K562 (cell line): ENCODE measurements at regions not wholly inside any gene's neighbourhood (a gene's known extent, or its start where the extent isn't known, plus 50 kb on each side); places are given as distances from the start of the nearest gene placed in this dataset.

Experiments
- ATF7 ChIP-seq: fragments of 450-650 bp; IDR thresholded peaks from 2 replicates; pipeline ENCODE4 v1.7.1; 2014; ENCODE audit warnings: mild to moderate bottlenecking, moderate library complexity
- CBX5 ChIP-seq: IDR thresholded peaks from 2 replicates; pipeline ENCODE4 v1.6.1; 2014; ENCODE audit warnings: low read depth, borderline replicate concordance
- CHAMP1 ChIP-seq: fragments of 450-650 bp; IDR thresholded peaks from 2 replicates; pipeline ENCODE4 v1.6.1; 2016; ENCODE audit warnings: mild to moderate bottlenecking
- CHD1 ChIP-seq: fragments of 200-600 bp; sonication (generic); IDR thresholded peaks from one replicate; pipeline ENCODE4 v1.6.1; 2012; ENCODE audit warnings: mild to moderate bottlenecking, moderate library complexity, low read length, inconsistent platforms
- DACH1 ChIP-seq: fragments of 450-650 bp; IDR thresholded peaks from 2 replicates; pipeline ENCODE4 v1.6.1; 2018; ENCODE audit not compliant: partially characterized antibody
- EP300 ChIP-seq: IDR thresholded peaks from 2 replicates; pipeline ENCODE4 v1.6.1; 2012; ENCODE audit warnings: low read length, improper control_type of control experiment
- ETV6 ChIP-seq, 3 experiments: fragments of 150-350 bp in 1 of 3; sonication (generic) in 1 of 3; formaldehyde crosslinking in 1 of 3; IDR thresholded peaks; 2 replicates each; pipeline versions ENCODE4 v1.6.1 to v1.8.0; 2014 to 2022; ENCODE audit warnings: borderline replicate concordance in 2 of 3, low read depth in 2 of 3, antibody characterized with exemption in 1 of 3, low read length in 1 of 3, mild to moderate bottlenecking in 1 of 3, missing genetic modification reagents in 1 of 3
- FOXJ3 ChIP-seq: sonication (generic); formaldehyde crosslinking; IDR thresholded peaks from 2 replicates; pipeline ENCODE4 v1.4.0; 2020; ENCODE audit warnings: mild to moderate bottlenecking, missing genetic modification reagents
- FOXM1 ChIP-seq, 2 experiments: fragments of 450-650 bp in 1 of 2; sonication (generic) in 1 of 2; formaldehyde crosslinking in 1 of 2; IDR thresholded peaks; 2 replicates each; pipeline versions ENCODE4 v1.6.1 to v1.9.0; 2017 to 2022; ENCODE audit warnings: low read depth in 2 of 2, mild to moderate bottlenecking in 2 of 2, missing genetic modification reagents in 1 of 2, moderate library complexity in 1 of 2
- GABPB1 ChIP-seq: sonication (generic); formaldehyde crosslinking; IDR thresholded peaks from 2 replicates; pipeline ENCODE4 v1.8.0; 2022; ENCODE audit warnings: mild to moderate bottlenecking, missing genetic modification reagents
- GATA2 ChIP-seq: sonication (generic); formaldehyde crosslinking; IDR thresholded peaks from 2 replicates; pipeline ENCODE4 v1.4.0; 2020; ENCODE audit warnings: mild to moderate bottlenecking, missing genetic modification reagents
- MAZ ChIP-seq, 2 experiments: fragments of 450-650 bp in 1 of 2; sonication (generic) in 1 of 2; formaldehyde crosslinking; IDR thresholded peaks in 1 of 2; conservative IDR thresholded peaks in 1 of 2; 2 replicates each; pipeline versions ENCODE4 v1.4.0 to v1.5.0; 2020; ENCODE audit warnings: mild to moderate bottlenecking in 1 of 2, missing genetic modification reagents in 1 of 2
- SETDB1 ChIP-seq: IDR thresholded peaks from one replicate; pipeline ENCODE4 v1.6.1; 2012; ENCODE audit warnings: low read length, control low read depth, inconsistent platforms
- TCF7L2 ChIP-seq: fragments of 150-350 bp; IDR thresholded peaks from 2 replicates; pipeline ENCODE4 v1.6.1; 2016; ENCODE audit warnings: low read depth, mild to moderate bottlenecking, low read length, moderate library complexity
- THAP12 ChIP-seq: fragments of 250-450 bp; sonication (Bioruptor Pico); IDR thresholded peaks from 2 replicates; pipeline ENCODE4 v1.9.0; 2021; ENCODE audit warnings: mild to moderate bottlenecking, inconsistent platforms
- ZBTB26 ChIP-seq: fragments of 450-650 bp; formaldehyde crosslinking; IDR thresholded peaks from 2 replicates; pipeline ENCODE4 v1.4.0; 2022; ENCODE audit warnings: missing genetic modification characterization
- ZNF253 ChIP-seq: fragments of 250-450 bp; sonication (Bioruptor Pico); conservative IDR thresholded peaks from 2 replicates; pipeline ENCODE4 v1.6.1; 2021; ENCODE audit warnings: mild to moderate bottlenecking
- ZNF280A ChIP-seq: fragments of 450-650 bp; IDR thresholded peaks from 2 replicates; pipeline ENCODE4 v1.6.1; 2018; ENCODE audit warnings: mild to moderate bottlenecking, low read depth; ENCODE audit not compliant: partially characterized antibody
- ZSCAN32 ChIP-seq: fragments of 450-650 bp; formaldehyde crosslinking; IDR thresholded peaks from 2 replicates; pipeline ENCODE4 v1.4.0; 2020; ENCODE audit warnings: mild to moderate bottlenecking, moderate library complexity

GRCh38 chr3:182364723-182365650 is 428.3 kb upstream of the ATP11B start (continued):
- TF ChIP-seq SETDB1, result no peak
- no peak for TF ChIP-seq CHD1
- peak; percentile 97 for TF ChIP-seq EP300
- no peak for TF ChIP-seq MAZ (CRISPR knock-in tag; conservative IDR thresholded peaks at IDR 0.05 in 1 of 2, IDR thresholded peaks at IDR 0.05 in 1 of 2)
- no peak for TF ChIP-seq ZNF253
- peak; percentile 90 for TF ChIP-seq GATA2 (CRISPR knock-in tag)
- peak; percentile 33 for TF ChIP-seq DACH1
- TF ChIP-seq CHAMP1, result peak; percentile 90
- no peak for TF ChIP-seq ETV6 (IDR thresholded peaks at IDR 0.05; ENCODE audit: borderline replicate concordance in 1 of 2, low read depth in 2 of 2, low read length in 1 of 2)
- TF ChIP-seq ETV6 (CRISPR knock-in tag; IDR thresholded peaks at IDR 0.05; ENCODE audit: borderline replicate concordance), result no peak
- TF ChIP-seq ATF7, result peak; percentile 63; the same call in 1 of the 2 replicates
- TF ChIP-seq ZSCAN32 (CRISPR knock-in tag), result no peak
- TF ChIP-seq GABPB1 (CRISPR knock-in tag), result no peak
- TF ChIP-seq FOXJ3 (CRISPR knock-in tag), result 0 out of 2 replicates have a peak, but pooled peaks have one; percentile 9
- no peak for TF ChIP-seq ZBTB26 (CRISPR knock-in tag)
- TF ChIP-seq THAP12 (CRISPR knock-in tag), result no peak
- no peak for TF ChIP-seq CBX5
- TF ChIP-seq FOXM1 (IDR thresholded peaks at IDR 0.05; ENCODE audit: low read depth), result peak; percentile 90
- TF ChIP-seq FOXM1 (CRISPR knock-in tag; IDR thresholded peaks at IDR 0.05; ENCODE audit: low read depth), result no peak
- no peak for TF ChIP-seq ZNF280A
- no peak for TF ChIP-seq TCF7L2
